Breast epithelium (tissue), 3 donors: ENCODE measurements at regions not wholly inside any gene's neighbourhood (a gene's known extent, or its start where the extent isn't known, plus 50 kb on each side); places are given as distances from the start of the nearest gene placed in this dataset.

Experiments used
- POLR2A ChIP-seq: fragments of 450-650 bp; IDR thresholded peaks from one replicate; pipeline ENCODE4 v1.6.1; 2016; ENCODE audit warnings: antibody characterized with exemption, mild to moderate bottlenecking, moderate library complexity
- TF ChIP-seq, protein P1 (sequence below), 3 donors: fragments of 450-650 bp; IDR thresholded peaks; one replicate each; pipeline ENCODE4 v1.5.1; 2016 to 2017; ENCODE audit warnings: antibody characterized with exemption in 3 of 3, mild to moderate bottlenecking in 3 of 3, moderate library complexity in 3 of 3

DNA sequence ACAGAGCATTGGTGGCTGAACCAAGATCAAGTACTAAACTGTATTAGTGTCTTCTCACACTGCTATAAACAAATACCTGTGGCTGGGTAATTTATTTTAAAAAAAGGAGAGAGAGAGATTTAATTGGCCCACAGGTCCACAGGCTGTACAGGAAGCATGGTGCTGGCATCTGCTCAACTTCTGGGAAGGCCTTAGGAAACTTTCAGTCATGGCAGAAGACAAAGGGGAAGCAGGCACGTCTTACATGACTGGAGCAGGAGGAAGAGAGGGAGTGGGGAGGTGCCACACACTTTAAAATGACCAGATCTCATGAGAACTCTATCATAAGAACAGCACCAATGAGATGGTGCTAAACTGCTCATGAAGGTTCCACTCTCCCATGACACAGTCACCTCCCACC lies 95.2 kb upstream of the JCAD start:
- TF ChIP-seq, protein P1, sequence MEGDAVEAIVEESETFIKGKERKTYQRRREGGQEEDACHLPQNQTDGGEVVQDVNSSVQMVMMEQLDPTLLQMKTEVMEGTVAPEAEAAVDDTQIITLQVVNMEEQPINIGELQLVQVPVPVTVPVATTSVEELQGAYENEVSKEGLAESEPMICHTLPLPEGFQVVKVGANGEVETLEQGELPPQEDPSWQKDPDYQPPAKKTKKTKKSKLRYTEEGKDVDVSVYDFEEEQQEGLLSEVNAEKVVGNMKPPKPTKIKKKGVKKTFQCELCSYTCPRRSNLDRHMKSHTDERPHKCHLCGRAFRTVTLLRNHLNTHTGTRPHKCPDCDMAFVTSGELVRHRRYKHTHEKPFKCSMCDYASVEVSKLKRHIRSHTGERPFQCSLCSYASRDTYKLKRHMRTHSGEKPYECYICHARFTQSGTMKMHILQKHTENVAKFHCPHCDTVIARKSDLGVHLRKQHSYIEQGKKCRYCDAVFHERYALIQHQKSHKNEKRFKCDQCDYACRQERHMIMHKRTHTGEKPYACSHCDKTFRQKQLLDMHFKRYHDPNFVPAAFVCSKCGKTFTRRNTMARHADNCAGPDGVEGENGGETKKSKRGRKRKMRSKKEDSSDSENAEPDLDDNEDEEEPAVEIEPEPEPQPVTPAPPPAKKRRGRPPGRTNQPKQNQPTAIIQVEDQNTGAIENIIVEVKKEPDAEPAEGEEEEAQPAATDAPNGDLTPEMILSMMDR (IDR thresholded peaks at IDR 0.05) = no peak
- TF ChIP-seq POLR2A = no peak
